OCI-LY1 (cell line): ENCODE measurements at regions not wholly inside any gene's neighbourhood (a gene's known extent, or its start where the extent isn't known, plus 50 kb on each side); places are given as distances from the start of the nearest gene placed in this dataset.
A peak's percentile ranks its signal among the peaks of the same experiment; 100 is the strongest.

Experiments
- H2AFZ ChIP-seq: fragments of 200-600 bp; sonication (generic), shearing (Covaris generic); 2 replicates; pipeline ENCODE4 v1.6.0; 2014; ENCODE audit warnings: antibody characterized with exemption, mild to moderate bottlenecking, low read length
- H3F3A ChIP-seq: fragments of 200-600 bp; sonication (generic), shearing (Covaris generic); 2 replicates; pipeline ENCODE4 v1.6.0; 2014; ENCODE audit warnings: mild to moderate bottlenecking, antibody characterized with exemption, low read length, moderate library complexity; ENCODE audit not compliant: insufficient read depth
- H3K27ac ChIP-seq: fragments of 200-600 bp; sonication (generic); 2 replicates; pipeline ENCODE4 v1.5.1; 2014; ENCODE audit warnings: low read length, mixed run types, mild to moderate bottlenecking, low read depth; ENCODE audit not compliant: poor library complexity, severe bottlenecking
- H3K27me3 ChIP-seq: fragments of 200-600 bp; sonication (generic); 2 replicates; pipeline ENCODE4 v1.6.0; 2014; ENCODE audit warnings: antibody characterized with exemption, mild to moderate bottlenecking, low read length, moderate library complexity; ENCODE audit not compliant: insufficient read depth
- H3K36me3 ChIP-seq: fragments of 200-600 bp; sonication (generic); 2 replicates; pipeline ENCODE4 v1.6.1; 2014; ENCODE audit warnings: mild to moderate bottlenecking, antibody characterized with exemption, low read length, moderate library complexity, mixed read lengths; ENCODE audit not compliant: insufficient read depth
- H3K4me1 ChIP-seq: fragments of 200-600 bp; sonication (generic); 2 replicates; pipeline ENCODE4 v1.5.1; 2014; ENCODE audit warnings: mild to moderate bottlenecking, low read length, moderate library complexity; ENCODE audit not compliant: insufficient read depth, severe bottlenecking
- H3K4me2 ChIP-seq: fragments of 200-600 bp; sonication (generic), shearing (Covaris generic); 2 replicates; pipeline ENCODE4 v1.6.1; 2014; ENCODE audit warnings: low read length
- H3K4me3 ChIP-seq: fragments of 200-600 bp; sonication (generic); 2 replicates; pipeline ENCODE4 v1.5.1; 2014; ENCODE audit warnings: low read length, low read depth, mild to moderate bottlenecking, mixed read lengths; ENCODE audit not compliant: poor library complexity, severe bottlenecking
- H3K79me2 ChIP-seq: fragments of 200-600 bp; shearing (Covaris generic); 2 replicates; pipeline ENCODE4 v1.6.1; 2016; ENCODE audit warnings: mixed run types, low read length, mixed read lengths; ENCODE audit not compliant: insufficient read depth
- H3K9ac ChIP-seq: fragments of 200-600 bp; sonication (generic), shearing (Covaris generic); 2 replicates; pipeline ENCODE4 v1.6.1; 2014; ENCODE audit warnings: mild to moderate bottlenecking, low read length, mixed read lengths
- H3K9me2 ChIP-seq: fragments of 200-600 bp; sonication (generic), shearing (Covaris generic); 2 replicates; pipeline ENCODE4 v1.6.1; 2014; ENCODE audit warnings: low read depth, mild to moderate bottlenecking, low read length, mixed read lengths
- H3K9me3 ChIP-seq: fragments of 200-600 bp; shearing (Covaris generic); 2 replicates; pipeline ENCODE4 v1.6.1; 2014; ENCODE audit warnings: low read length, mixed read lengths
- H4K20me1 ChIP-seq: fragments of 200-600 bp; sonication (generic), shearing (Covaris generic); 2 replicates; pipeline ENCODE4 v1.6.0; 2016; ENCODE audit warnings: mild to moderate bottlenecking, low read length; ENCODE audit not compliant: insufficient read depth
- CTCF ChIP-seq: fragments of 200-600 bp; sonication (generic), shearing (Covaris generic); IDR thresholded peaks from 2 replicates; pipeline ENCODE4 v1.5.1; 2017; ENCODE audit warnings: mild to moderate bottlenecking, antibody characterized with exemption, low read length, moderate library complexity, mixed read lengths
- EZH2 ChIP-seq: fragments of 200-600 bp; sonication (generic), shearing (Covaris generic); IDR thresholded peaks from 2 replicates; pipeline ENCODE4 v1.8.0; 2017; ENCODE audit warnings: borderline replicate concordance, mixed run types, mild to moderate bottlenecking, antibody characterized with exemption, low read length, moderate library complexity, mixed read lengths

DNA sequence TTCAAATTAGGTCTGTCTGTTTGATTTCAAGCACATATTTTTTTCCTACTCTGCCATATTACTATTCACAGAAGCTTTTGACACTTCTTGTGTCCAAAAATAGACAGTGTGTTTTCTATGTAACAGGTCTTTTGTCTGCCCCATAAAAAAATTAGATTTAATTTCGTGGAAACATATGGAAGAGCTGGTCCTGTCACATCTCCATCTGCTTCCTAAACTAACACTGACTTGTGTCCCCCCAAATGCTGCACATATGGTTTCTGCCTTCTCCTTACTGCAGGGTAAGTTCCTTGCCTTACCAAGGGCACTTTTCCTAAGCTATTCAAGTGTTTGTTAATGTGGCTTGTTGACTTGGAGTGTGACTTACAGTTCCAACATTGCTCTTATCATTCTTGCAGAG, 340.7 kb upstream of the ARX start:
- TF ChIP-seq CTCF (no peak), EZH2 (no peak)
- Histone ChIP-seq H3K9me3 (no peaks in the 10 kb centered on the region), H3K27me3 (no peaks in the 10 kb centered on the region), H3K27ac (no peak overlapping the region), H3K79me2 (no peaks in the 10 kb centered on the region), H3K9ac (no peak overlapping the region), H3K4me1 (no peaks in the 10 kb centered on the region), H3K4me2 (no peak overlapping the region), H3K9me2 (no peaks in the 10 kb centered on the region), H2AFZ (no peak overlapping the region), H3K4me3 (no peak overlapping the region), H4K20me1 (no peaks in the 10 kb centered on the region), H3K36me3 (no peaks in the 10 kb centered on the region), H3F3A (no peaks in the 10 kb centered on the region)

- Histone ChIP-seq H2AFZ (no peak overlapping the region), H3K4me1 (no peaks in the 10 kb centered on the region), H3K4me2 (no peak overlapping the region), H3K9ac (no peak overlapping the region), H3K4me3 (no peak overlapping the region), H3K9me2 (no peaks in the 10 kb centered on the region), H3K27me3 (no peaks in the 10 kb centered on the region), H3K36me3 (no peaks in the 10 kb centered on the region), H3K27ac (no peak overlapping the region), H4K20me1 (no peaks in the 10 kb centered on the region), H3F3A (no peaks in the 10 kb centered on the region), H3K79me2 (no peaks in the 10 kb centered on the region), H3K9me3 (no peaks in the 10 kb centered on the region)
- TF ChIP-seq EZH2 (no peak), CTCF (no peak)
Observed at GRCh38 chrX:25344161-25344936, 328.6 kb upstream of the ARX start.

DNA sequence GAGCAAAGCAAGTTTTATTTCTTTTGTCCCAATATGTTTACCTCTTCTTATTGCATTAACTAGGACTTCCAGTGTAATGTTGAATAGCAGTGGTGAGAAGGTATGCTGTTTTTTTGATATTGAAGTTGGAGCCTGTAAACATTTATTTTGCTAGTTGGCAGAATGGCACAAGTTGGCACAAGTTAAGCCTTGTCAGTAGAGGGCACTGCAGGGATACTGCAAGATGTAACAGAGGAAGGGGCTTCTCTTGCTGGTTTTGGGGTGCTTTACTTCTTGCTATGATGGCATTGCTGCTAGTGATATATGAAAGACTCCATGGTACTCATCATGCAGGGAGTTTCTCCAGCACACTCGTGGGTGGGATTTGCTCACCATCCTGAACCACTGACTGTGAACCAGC, 327.3 kb upstream of the ARX start:
- Histone ChIP-seq H3F3A (no peaks in the 10 kb centered on the region), H3K4me1 (no peaks in the 10 kb centered on the region), H3K4me2 (no peak overlapping the region), H2AFZ (no peak overlapping the region), H4K20me1 (no peaks in the 10 kb centered on the region), H3K27ac (no peak overlapping the region), H3K4me3 (no peak overlapping the region), H3K79me2 (no peaks in the 10 kb centered on the region), H3K9me2 (no peaks in the 10 kb centered on the region), H3K9ac (no peak overlapping the region), H3K9me3 (no peaks in the 10 kb centered on the region), H3K36me3 (no peaks in the 10 kb centered on the region), H3K27me3 (no peaks in the 10 kb centered on the region)
- TF ChIP-seq EZH2 (no peak), CTCF (peak; percentile 19; the same call in 1 of the 2 replicates)
